T-helper 2 cell treated with Interferon-gamma antibody and Interleukin-4, amounts not matched to agents 5 μg/mL and 100 μg/mL, for 36 hours (primary cell): ENCODE measurements at regions not wholly inside any gene's neighbourhood (a gene's known extent, or its start where the extent isn't known, plus 50 kb on each side); places are given as distances from the start of the nearest gene placed in this dataset.
A peak's percentile ranks its signal among the peaks of the same experiment; 100 is the strongest.
"Not testable (repeated sequence)": the region's sequence is repeated elsewhere in the genome, so short reads cannot be mapped to it uniquely, and the experiment has no call there.

Source experiments
- DNase-seq: peaks from one replicate; pipeline ENCODE4 v3.0.0; 2021; ENCODE audit warnings: low spot score
- H3K27ac Mint-ChIP-seq: one replicate; pipeline ENCODE4 v1.8.0; 2021; ENCODE audit warnings: mild to moderate bottlenecking, mixed read lengths
- H3K27me3 Mint-ChIP-seq: one replicate; pipeline ENCODE4 v1.8.0; 2021; ENCODE audit warnings: low read depth, mixed read lengths
- H3K36me3 Mint-ChIP-seq: one replicate; pipeline ENCODE4 v1.8.0; 2021; ENCODE audit warnings: low read depth, mixed read lengths
- H3K4me1 Mint-ChIP-seq: one replicate; pipeline ENCODE4 v1.8.0; 2021; ENCODE audit warnings: low read depth, mixed read lengths
- H3K4me3 Mint-ChIP-seq: one replicate; pipeline ENCODE4 v1.8.0; 2022; ENCODE audit warnings: mild to moderate bottlenecking, moderate library complexity, mixed read lengths
- H3K9me3 Mint-ChIP-seq: one replicate; pipeline ENCODE4 v1.8.0; 2021; ENCODE audit warnings: mixed read lengths

GRCh38 chr1:148374101-148374500, 109.0 kb downstream of the PPIAL4G start:
- no peaks in the 10 kb centered on the region for H3K36me3 Mint-ChIP-seq
- peaks cover 31% of the 10 kb centered on the region for H3K4me1 Mint-ChIP-seq
- peak overlapping the region; percentile 27 for H3K4me3 Mint-ChIP-seq
- no peaks in the 10 kb centered on the region for H3K27me3 Mint-ChIP-seq
- H3K9me3 Mint-ChIP-seq = no peaks in the 10 kb centered on the region
- no peak for DNase-seq
- peak overlapping the region; percentile 76 for H3K27ac Mint-ChIP-seq

GRCh38 chr1:148373192-148373925, 109.7 kb downstream of the PPIAL4G start:
- Mint-ChIP-seq H3K27me3 (no peaks in the 10 kb centered on the region), H3K4me1 (peaks cover 31% of the 10 kb centered on the region), H3K9me3 (no peaks in the 10 kb centered on the region), H3K36me3 (no peaks in the 10 kb centered on the region), H3K27ac (peak overlapping the region; percentile 97), H3K4me3 (peak overlapping the region; percentile 81)
- DNase-seq = peak; percentile 17

- DNase-seq = peak; percentile 45
- Mint-ChIP-seq H3K9me3 (no peaks in the 10 kb centered on the region), H3K36me3 (no peaks in the 10 kb centered on the region), H3K4me1 (peaks cover 31% of the 10 kb centered on the region), H3K4me3 (peak overlapping the region; percentile 81), H3K27me3 (no peaks in the 10 kb centered on the region), H3K27ac (peak overlapping the region; percentile 97)
Observed at GRCh38 chr1:148372731-148373130, 110.4 kb downstream of the PPIAL4G start.

- not testable (repeated sequence) for H3K9me3 Mint-ChIP-seq, H3K36me3 Mint-ChIP-seq, H3K27me3 Mint-ChIP-seq, DNase-seq
- H3K27ac Mint-ChIP-seq = peak overlapping the region; percentile 97
- peak overlapping the region; percentile 81 for H3K4me3 Mint-ChIP-seq
- H3K4me1 Mint-ChIP-seq = peaks cover 34% of the 10 kb centered on the region
Observed at GRCh38 chr1:148372051-148372726, 110.9 kb downstream of the PPIAL4G start.

GRCh38 chr1:148371551-148371994, 111.5 kb downstream of the PPIAL4G start:
- Mint-ChIP-seq H3K4me1 (peaks cover 34% of the 10 kb centered on the region), H3K4me3 (peak overlapping the region; percentile 81), H3K27ac (peak overlapping the region; percentile 97)
- not testable (repeated sequence) for H3K27me3 Mint-ChIP-seq, H3K9me3 Mint-ChIP-seq, H3K36me3 Mint-ChIP-seq
- peak; percentile 75 for DNase-seq

GRCh38 chr1:148370661-148371060, 112.4 kb downstream of the PPIAL4G start:
- not testable (repeated sequence) for H3K4me3 Mint-ChIP-seq, H3K27me3 Mint-ChIP-seq, DNase-seq, H3K9me3 Mint-ChIP-seq, H3K36me3 Mint-ChIP-seq
- H3K4me1 Mint-ChIP-seq = peaks cover 33% of the 10 kb centered on the region
- H3K27ac Mint-ChIP-seq = peak overlapping the region; percentile 77

GRCh38 chr1:148367596-148367995, 115.5 kb downstream of the PPIAL4G start:
- Mint-ChIP-seq H3K4me1 (peaks cover 48% of the 10 kb centered on the region), H3K4me3 (no peak overlapping the region), H3K27ac (no peak overlapping the region), H3K27me3 (peaks cover 3% of the 10 kb centered on the region), H3K9me3 (no peaks in the 10 kb centered on the region), H3K36me3 (no peaks in the 10 kb centered on the region)
- DNase-seq = no peak

GRCh38 chr1:148366136-148366753, 116.9 kb downstream of the PPIAL4G start:
- Mint-ChIP-seq H3K27me3 (peaks cover 11% of the 10 kb centered on the region), H3K4me1 (peaks cover 48% of the 10 kb centered on the region)
- not testable (repeated sequence) for DNase-seq, H3K4me3 Mint-ChIP-seq, H3K36me3 Mint-ChIP-seq, H3K9me3 Mint-ChIP-seq, H3K27ac Mint-ChIP-seq

GRCh38 chr1:148365151-148365550, 118.0 kb downstream of the PPIAL4G start:
- H3K4me1 Mint-ChIP-seq = peaks cover 42% of the 10 kb centered on the region
- not testable (repeated sequence) for H3K4me3 Mint-ChIP-seq, DNase-seq, H3K36me3 Mint-ChIP-seq, H3K9me3 Mint-ChIP-seq
- H3K27ac Mint-ChIP-seq = peak overlapping the region; percentile 1
- peaks cover 16% of the 10 kb centered on the region for H3K27me3 Mint-ChIP-seq

GRCh38 chr1:148363979-148364378, 119.1 kb downstream of the PPIAL4G start:
- not testable (repeated sequence) for DNase-seq, H3K36me3 Mint-ChIP-seq, H3K27ac Mint-ChIP-seq, H3K4me3 Mint-ChIP-seq, H3K9me3 Mint-ChIP-seq
- H3K4me1 Mint-ChIP-seq = peaks cover 42% of the 10 kb centered on the region
- peaks cover 20% of the 10 kb centered on the region for H3K27me3 Mint-ChIP-seq

- H3K9me3 Mint-ChIP-seq = no peaks in the 10 kb centered on the region
- no peaks in the 10 kb centered on the region for H3K36me3 Mint-ChIP-seq
- peak overlapping the region; percentile 79 for H3K4me3 Mint-ChIP-seq
- peaks cover 42% of the 10 kb centered on the region for H3K4me1 Mint-ChIP-seq
- no peak overlapping the region for H3K27ac Mint-ChIP-seq
- DNase-seq = peak; percentile 40
- H3K27me3 Mint-ChIP-seq = peaks cover 22% of the 10 kb centered on the region
Observed at GRCh38 chr1:148363439-148363810, 119.7 kb downstream of the PPIAL4G start.

- Mint-ChIP-seq H3K4me1 (peaks cover 44% of the 10 kb centered on the region), H3K27ac (no peak overlapping the region), H3K4me3 (peak overlapping the region; percentile 79), H3K36me3 (no peaks in the 10 kb centered on the region), H3K27me3 (peaks cover 28% of the 10 kb centered on the region), H3K9me3 (no peaks in the 10 kb centered on the region)
- peak; percentile 29 for DNase-seq
Observed at GRCh38 chr1:148362626-148363438, 120.3 kb downstream of the PPIAL4G start.

GRCh38 chr1:148362216-148362611, 120.9 kb downstream of the PPIAL4G start:
- DNase-seq = peak; percentile 22
- Mint-ChIP-seq H3K9me3 (no peaks in the 10 kb centered on the region), H3K4me1 (peaks cover 41% of the 10 kb centered on the region), H3K27ac (no peak overlapping the region), H3K27me3 (peaks cover 32% of the 10 kb centered on the region), H3K4me3 (peak overlapping the region; percentile 79), H3K36me3 (no peaks in the 10 kb centered on the region)
